HL-60 (cell line): ENCODE measurements at regions not wholly inside any gene's neighbourhood (a gene's known extent, or its start where the extent isn't known, plus 50 kb on each side); places are given as distances from the start of the nearest gene placed in this dataset.

ENCODE experiments used
- POLR2AphosphoS5 ChIP-seq: IDR thresholded peaks from 2 replicates; pipeline ENCODE4 v1.6.1; 2012; ENCODE audit warnings: low read depth
- TF ChIP-seq, protein P1 (sequence below): IDR thresholded peaks from one replicate; pipeline ENCODE4 v1.5.1; 2011; ENCODE audit warnings: low read length, control low read depth, inconsistent platforms; ENCODE audit not compliant: insufficient read depth

- TF ChIP-seq, protein P1, sequence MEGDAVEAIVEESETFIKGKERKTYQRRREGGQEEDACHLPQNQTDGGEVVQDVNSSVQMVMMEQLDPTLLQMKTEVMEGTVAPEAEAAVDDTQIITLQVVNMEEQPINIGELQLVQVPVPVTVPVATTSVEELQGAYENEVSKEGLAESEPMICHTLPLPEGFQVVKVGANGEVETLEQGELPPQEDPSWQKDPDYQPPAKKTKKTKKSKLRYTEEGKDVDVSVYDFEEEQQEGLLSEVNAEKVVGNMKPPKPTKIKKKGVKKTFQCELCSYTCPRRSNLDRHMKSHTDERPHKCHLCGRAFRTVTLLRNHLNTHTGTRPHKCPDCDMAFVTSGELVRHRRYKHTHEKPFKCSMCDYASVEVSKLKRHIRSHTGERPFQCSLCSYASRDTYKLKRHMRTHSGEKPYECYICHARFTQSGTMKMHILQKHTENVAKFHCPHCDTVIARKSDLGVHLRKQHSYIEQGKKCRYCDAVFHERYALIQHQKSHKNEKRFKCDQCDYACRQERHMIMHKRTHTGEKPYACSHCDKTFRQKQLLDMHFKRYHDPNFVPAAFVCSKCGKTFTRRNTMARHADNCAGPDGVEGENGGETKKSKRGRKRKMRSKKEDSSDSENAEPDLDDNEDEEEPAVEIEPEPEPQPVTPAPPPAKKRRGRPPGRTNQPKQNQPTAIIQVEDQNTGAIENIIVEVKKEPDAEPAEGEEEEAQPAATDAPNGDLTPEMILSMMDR = no peak
- no peak for TF ChIP-seq POLR2AphosphoS5
Observed at GRCh38 chr7:7118822-7119221, 63.5 kb upstream of the C1GALT1 start.
